Peyer's patch (tissue), 4 donors: ENCODE measurements at regions not wholly inside any gene's neighbourhood (a gene's known extent, or its start where the extent isn't known, plus 50 kb on each side); places are given as distances from the start of the nearest gene placed in this dataset.

Experiments
- DNase-seq, 3 donors: peaks; one replicate each; pipeline ENCODE4 v3.0.0-alpha.2; 2017 to 2019
- H3K27ac ChIP-seq, 4 donors: fragments of 200-600 bp; sonication (generic); one replicate each; pipeline ENCODE4 v1.5.1; 2016 to 2019
- H3K27me3 ChIP-seq, 2 donors: fragments of 200-600 bp; sonication (generic); one replicate each; pipeline ENCODE4 v1.5.1; 2019
- H3K36me3 ChIP-seq, 3 donors: fragments of 200-600 bp; sonication (generic); one replicate each; pipeline ENCODE4 v1.5.1; 2016 to 2019
- H3K4me1 ChIP-seq, 4 donors: fragments of 200-600 bp; sonication (generic); one replicate each; pipeline ENCODE4 v1.5.1; 2016 to 2019
- H3K4me3 ChIP-seq, 4 donors: fragments of 200-600 bp; sonication (generic); 1 replicate in 3 of 4; 2 replicates in 1 of 4; pipeline ENCODE4 v1.5.1; 2016 to 2019; ENCODE audit warnings: mild to moderate bottlenecking in 1 of 4
- H3K9me3 ChIP-seq, 4 donors: fragments of 200-600 bp; sonication (generic); one replicate each; pipeline ENCODE4 v1.5.1; 2016 to 2019; ENCODE audit warnings: mild to moderate bottlenecking in 1 of 4
- CTCF ChIP-seq, 6 experiments: fragments of 450-650 bp in 4 of 6; fragments of 200-600 bp in 2 of 6; sonication (generic) in 1 of 6; IDR thresholded peaks; one replicate each; pipeline ENCODE4 v1.5.1; 2017 to 2019; ENCODE audit warnings: antibody characterized with exemption in 6 of 6, mild to moderate bottlenecking in 3 of 6, moderate library complexity in 1 of 6
- POLR2A ChIP-seq, 2 donors: fragments of 450-650 bp; IDR thresholded peaks; one replicate each; pipeline ENCODE4 v1.5.1; 2017; ENCODE audit warnings: antibody characterized with exemption in 2 of 2, mild to moderate bottlenecking in 2 of 2, moderate library complexity in 2 of 2

DNA sequence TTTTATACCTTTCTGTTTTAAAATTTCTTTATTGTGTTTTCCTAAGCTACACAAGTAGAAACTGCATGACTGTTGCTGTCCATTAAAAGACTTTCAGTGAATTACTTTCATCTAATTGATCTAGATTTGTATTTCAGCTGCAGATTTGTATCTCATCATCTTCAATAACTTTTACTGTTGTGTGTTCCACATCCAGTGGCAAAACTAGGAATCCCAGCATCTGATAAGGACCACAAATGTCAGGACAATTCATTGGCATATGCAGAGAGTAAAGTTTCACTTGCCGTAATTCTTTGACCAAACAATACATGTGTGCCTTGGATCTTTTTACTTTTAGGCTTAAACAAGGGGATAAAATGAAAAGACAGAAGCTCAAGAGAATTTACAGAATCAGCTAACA lies 112.6 kb downstream of the FBXO8 start:
- no peak for DNase-seq
- Histone ChIP-seq H3K27ac (no peak overlapping the region), H3K9me3 (no peaks in the 10 kb centered on the region), H3K4me3 (no peak overlapping the region), H3K27me3 (no peaks in the 10 kb centered on the region), H3K4me1 (no peaks in the 10 kb centered on the region), H3K36me3 (no peaks in the 10 kb centered on the region)
- TF ChIP-seq CTCF (IDR thresholded peaks at IDR 0.05) (no peak), POLR2A (IDR thresholded peaks at IDR 0.05) (no peak)

DNA sequence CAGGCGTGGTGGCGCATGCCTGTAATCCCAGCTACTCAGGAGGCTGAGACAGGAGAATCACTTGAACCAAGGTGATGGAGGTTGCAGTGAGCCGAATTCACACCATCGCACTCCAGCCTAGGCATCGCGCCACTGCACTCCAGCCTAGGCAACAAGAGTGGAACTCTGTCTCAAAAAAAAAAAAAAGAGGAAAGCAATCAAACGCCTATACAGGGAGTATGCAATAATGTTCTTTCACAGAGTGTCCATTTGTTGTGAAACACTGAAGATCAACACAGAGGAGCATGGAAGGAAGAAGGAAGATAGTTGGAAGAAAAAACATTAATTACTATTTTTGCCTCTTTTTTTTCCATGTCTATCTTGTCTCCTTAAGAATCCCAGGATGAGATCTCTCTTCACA lies 113.4 kb downstream of the FBXO8 start:
- no peaks in the 10 kb centered on the region for H3K9me3 ChIP-seq
- no peaks in the 10 kb centered on the region for H3K4me1 ChIP-seq
- no peaks in the 10 kb centered on the region for H3K36me3 ChIP-seq

DNA sequence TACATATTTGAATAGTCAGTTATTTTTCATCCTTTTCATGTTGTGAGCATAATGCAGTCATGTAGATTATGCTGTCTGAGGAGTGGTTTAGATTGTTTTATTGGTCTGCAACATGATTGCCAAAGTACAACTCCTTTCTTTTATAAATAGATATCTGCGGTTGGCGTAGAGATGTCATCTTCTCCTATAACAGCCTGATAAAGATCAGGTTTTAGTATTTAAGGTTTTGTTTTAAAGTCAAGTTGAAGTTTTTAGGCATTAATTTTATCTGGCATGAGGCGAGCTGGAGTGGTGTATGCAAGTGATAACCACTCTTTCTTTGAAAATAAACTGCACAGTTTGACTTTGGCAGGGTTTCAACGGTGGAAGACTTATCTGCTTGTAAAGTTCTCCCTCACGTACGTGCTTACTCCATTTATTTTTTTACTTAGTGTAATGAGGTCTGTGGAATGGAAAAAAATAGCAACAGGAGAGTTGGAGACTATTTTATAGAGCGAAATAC lies 126.3 kb downstream of the FBXO8 start:
- Histone ChIP-seq H3K4me3 (no peak overlapping the region), H3K4me1 (no peaks in the 10 kb centered on the region), H3K9me3 (no peaks in the 10 kb centered on the region), H3K27me3 (no peaks in the 10 kb centered on the region), H3K36me3 (no peaks in the 10 kb centered on the region), H3K27ac (no peak overlapping the region)
- no peak for DNase-seq
- TF ChIP-seq CTCF (IDR thresholded peaks at IDR 0.05), result no peak
- TF ChIP-seq POLR2A (IDR thresholded peaks at IDR 0.05), result no peak

More for the DNA sequence above, 113.4 kb downstream of the FBXO8 start:
- Histone ChIP-seq H3K27ac (no peak overlapping the region), H3K4me3 (no peak overlapping the region), H3K27me3 (no peaks in the 10 kb centered on the region)
- no peak for DNase-seq
- TF ChIP-seq POLR2A (IDR thresholded peaks at IDR 0.05), result no peak

DNA sequence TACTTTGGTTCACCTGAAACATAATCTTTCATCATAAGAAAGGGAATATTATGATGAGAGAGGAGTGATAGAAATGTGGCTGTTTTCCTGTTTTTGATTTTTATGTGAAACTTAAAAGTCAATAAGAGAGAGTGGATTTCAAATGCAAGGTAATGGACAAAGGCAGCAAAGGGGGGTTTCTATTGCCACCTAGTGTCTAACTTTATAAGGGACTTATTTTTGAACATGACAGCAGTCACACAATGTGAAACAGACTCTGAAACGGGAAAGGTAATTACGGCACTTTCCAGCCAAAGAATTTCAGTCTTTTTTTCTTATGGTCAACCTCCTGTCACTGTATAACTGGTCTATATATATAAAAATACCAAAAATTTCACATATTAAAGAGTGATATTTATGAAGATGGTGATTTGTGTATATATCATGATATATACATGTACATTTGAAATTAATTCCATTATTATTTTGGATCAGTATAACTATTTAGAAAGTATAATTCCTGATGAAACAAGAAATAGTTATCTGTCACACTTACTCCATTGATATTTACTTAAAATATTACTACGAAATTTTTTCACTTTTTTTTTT lies 127.1 kb downstream of the FBXO8 start:
- peak in 4 of 6 experiments; percentile 40 to 48 (median 42) for TF ChIP-seq CTCF (IDR thresholded peaks at IDR 0.05)
- no peak for TF ChIP-seq POLR2A (IDR thresholded peaks at IDR 0.05)
- no peak for DNase-seq
- Histone ChIP-seq H3K4me3 (no peak overlapping the region), H3K9me3 (no peaks in the 10 kb centered on the region), H3K36me3 (no peaks in the 10 kb centered on the region), H3K27ac (no peak overlapping the region), H3K27me3 (no peaks in the 10 kb centered on the region), H3K4me1 (no peaks in the 10 kb centered on the region)

DNA sequence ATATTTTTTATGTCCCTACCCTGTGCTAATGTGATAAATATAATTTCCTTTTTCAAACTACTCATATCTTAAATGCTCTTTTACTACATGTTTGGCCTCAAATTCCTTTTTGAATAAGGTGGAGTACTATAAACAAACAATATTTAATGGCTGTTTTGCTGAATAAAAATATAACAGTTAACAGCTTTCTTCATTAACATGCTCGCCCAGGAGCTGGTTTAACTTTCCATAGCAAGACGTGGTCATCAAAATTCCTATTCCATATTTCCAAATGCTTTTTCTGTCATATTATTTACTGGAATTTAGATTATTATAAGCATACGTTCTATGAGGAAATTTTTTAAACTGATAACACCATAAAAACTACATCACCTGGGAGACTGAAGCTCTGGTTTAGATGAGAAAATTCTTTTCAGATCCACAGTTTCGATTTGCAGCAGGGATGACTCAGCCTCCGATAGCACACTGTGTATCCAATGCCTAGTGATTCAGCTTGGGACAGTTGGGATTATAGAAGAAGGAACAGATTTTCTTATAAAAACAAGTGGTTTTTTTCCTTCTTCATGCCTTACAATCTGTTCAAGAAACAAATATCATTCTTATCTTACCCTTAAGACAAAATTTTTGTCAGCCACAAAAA lies 129.1 kb downstream of the FBXO8 start:
- H3K4me3 ChIP-seq, result peak overlapping the region in 1 of 4 donors; percentile 13

More for the DNA sequence above, 129.1 kb downstream of the FBXO8 start:
- Histone ChIP-seq H3K27ac (peak overlapping the region in 1 of 4 donors; percentile 11), H3K4me1 (no peaks in the 10 kb centered on the region), H3K27me3 (no peaks in the 10 kb centered on the region), H3K36me3 (no peaks in the 10 kb centered on the region), H3K9me3 (no peaks in the 10 kb centered on the region)
- TF ChIP-seq POLR2A (IDR thresholded peaks at IDR 0.05), result no peak
- no peak for TF ChIP-seq CTCF (IDR thresholded peaks at IDR 0.05)
- DNase-seq, result no peak
